ENCODE measurements at regions not wholly inside any gene's neighbourhood (a gene's known extent, or its start where the extent isn't known, plus 50 kb on each side); places are given as distances from the start of the nearest gene placed in this dataset.

- in situ Hi-C loops (cut with HindIII; ENCODE audit: low sequenced_read_pairs): no loop called here
- TF ChIP-seq CTCF (IDR thresholded peaks at IDR 0.05; ENCODE audit: low read depth, low read length, missing control alignments): no peak
- no peak overlapping the region for H3K4me3 ChIP-seq (ENCODE audit: low read depth, low read length)
- DNase-seq (ENCODE audit: low read depth): no peak
These were observed 84.9 kb downstream of the MID1IP1 start for GRCh38 chrX:38886112-38886511.

- DNase-seq (ENCODE audit: low read depth): no peak
- in situ Hi-C loops (cut with HindIII; ENCODE audit: low sequenced_read_pairs): no loop called here
- no peak for TF ChIP-seq CTCF (IDR thresholded peaks at IDR 0.05; ENCODE audit: low read depth, low read length, missing control alignments)
- no peak overlapping the region for H3K4me3 ChIP-seq (ENCODE audit: low read depth, low read length)
These were observed 86.0 kb downstream of the MID1IP1 start for GRCh38 chrX:38887222-38887621.

GRCh38 chrX:38890326-38890725 is 89.1 kb downstream of the MID1IP1 start:
- in situ Hi-C loops (cut with HindIII; ENCODE audit: low sequenced_read_pairs): no loop called here
- H3K4me3 ChIP-seq (ENCODE audit: low read depth, low read length): no peak overlapping the region
- no peak for TF ChIP-seq CTCF (IDR thresholded peaks at IDR 0.05; ENCODE audit: low read depth, low read length, missing control alignments)
- DNase-seq (ENCODE audit: low read depth): no peak

DNA sequence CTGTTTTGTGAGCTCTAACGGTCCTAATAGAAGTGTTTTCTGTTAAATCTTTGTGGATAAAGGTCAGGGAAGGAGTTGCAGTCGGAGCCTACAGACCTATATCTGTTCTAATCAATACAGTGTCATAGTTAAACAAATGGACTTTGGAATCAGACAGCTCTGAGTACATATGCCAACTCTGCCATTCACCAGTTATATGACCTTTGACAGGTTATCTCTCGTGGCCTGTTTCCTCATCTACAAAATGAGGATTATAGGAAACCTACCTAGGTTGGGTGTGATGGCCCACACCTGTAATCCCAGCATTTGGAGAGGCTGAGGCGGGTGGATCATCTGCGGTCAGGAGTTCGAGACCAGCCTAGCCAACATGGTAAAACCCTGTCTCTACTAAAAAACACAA is 89.7 kb downstream of the MID1IP1 start:
- DNase-seq (ENCODE audit: low read depth): no peak
- no peak for TF ChIP-seq CTCF (IDR thresholded peaks at IDR 0.05; ENCODE audit: low read depth, low read length, missing control alignments)
- in situ Hi-C loops (cut with HindIII; ENCODE audit: low sequenced_read_pairs): no loop called here
- H3K4me3 ChIP-seq (ENCODE audit: low read depth, low read length): no peak overlapping the region

DNA sequence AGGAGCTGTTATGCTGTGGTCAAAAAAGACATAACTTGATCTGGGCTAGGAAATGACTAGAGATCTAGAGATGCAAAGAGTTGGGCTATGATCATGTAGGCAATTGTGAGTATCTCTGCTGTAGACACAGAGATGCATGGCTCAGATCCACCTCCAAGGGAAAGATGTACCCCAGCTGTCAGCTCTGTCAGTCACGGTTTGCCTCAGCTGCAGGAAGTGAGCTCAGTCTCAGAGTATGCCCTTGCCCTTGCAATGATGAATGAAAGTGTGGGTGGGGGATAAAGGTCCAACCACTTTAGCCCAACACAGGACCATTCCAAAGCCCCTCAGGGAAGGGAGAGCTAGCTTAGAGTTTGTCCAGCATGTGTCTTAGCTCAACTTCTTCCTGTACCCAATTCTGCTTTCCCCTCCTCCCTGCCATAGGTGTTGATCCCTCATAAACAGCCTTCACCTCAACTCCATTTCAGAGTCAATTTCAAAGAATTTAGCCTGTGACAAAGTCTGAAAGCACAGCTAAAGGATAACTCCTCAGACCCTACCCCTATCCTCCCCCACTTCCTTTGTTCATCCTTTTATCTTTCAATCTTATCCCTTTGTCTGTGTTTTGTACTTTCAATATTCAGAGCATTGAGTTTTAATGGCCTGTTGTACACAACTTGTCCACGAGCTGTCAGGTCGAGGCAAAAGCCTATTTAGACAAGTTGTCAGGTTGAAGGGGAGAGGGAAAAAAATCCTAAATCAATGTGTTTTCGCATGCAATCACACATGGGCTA is 90.6 kb downstream of the MID1IP1 start:
- H3K4me3 ChIP-seq (ENCODE audit: low read depth, low read length): no peak overlapping the region
- in situ Hi-C loops (cut with HindIII; ENCODE audit: low sequenced_read_pairs): no loop called here
- no peak for DNase-seq (ENCODE audit: low read depth)
- no peak for TF ChIP-seq CTCF (IDR thresholded peaks at IDR 0.05; ENCODE audit: low read depth, low read length, missing control alignments)

DNA sequence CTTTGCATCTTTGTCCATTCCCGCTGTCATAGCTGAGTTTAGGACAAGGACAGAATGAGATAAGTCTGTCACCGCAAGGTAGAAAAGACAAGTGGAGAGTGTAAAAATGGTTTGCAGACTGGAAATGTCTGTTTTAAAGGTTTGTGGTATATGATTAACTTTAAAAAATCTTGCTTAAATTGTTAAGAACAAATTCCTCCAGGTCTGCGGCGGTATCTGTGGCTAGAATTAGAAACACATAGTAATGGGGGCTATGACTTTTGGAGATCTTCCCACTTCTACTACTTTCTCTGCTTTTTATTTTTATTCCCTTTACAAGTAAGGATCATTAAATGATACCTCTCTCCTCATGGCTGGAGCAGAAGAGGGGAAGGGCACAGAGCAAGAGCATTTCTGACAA is 92.2 kb downstream of the MID1IP1 start:
- DNase-seq (ENCODE audit: low read depth): peak; percentile 3
- in situ Hi-C loops (cut with HindIII; ENCODE audit: low sequenced_read_pairs): no loop called here
- no peak for TF ChIP-seq CTCF (IDR thresholded peaks at IDR 0.05; ENCODE audit: low read depth, low read length, missing control alignments)
- no peak overlapping the region for H3K4me3 ChIP-seq (ENCODE audit: low read depth, low read length)
